Nephron progenitor cell (in vitro differentiated cells): ENCODE measurements at regions not wholly inside any gene's neighbourhood (a gene's known extent, or its start where the extent isn't known, plus 50 kb on each side); places are given as distances from the start of the nearest gene placed in this dataset.

Source experiments
- DNase-seq: peaks from one replicate; pipeline ENCODE4 v3.0.0; 2021
- H3K27ac Mint-ChIP-seq: 2 replicates; pipeline ENCODE4 v1.8.0; 2021; ENCODE audit warnings: mild to moderate bottlenecking, moderate library complexity, mixed read lengths
- H3K27me3 Mint-ChIP-seq: 2 replicates; pipeline ENCODE4 v1.8.0; 2021; ENCODE audit warnings: mild to moderate bottlenecking, low read depth, mixed read lengths; ENCODE audit not compliant: poor library complexity
- H3K36me3 Mint-ChIP-seq: 2 replicates; pipeline ENCODE4 v1.8.0; 2021; ENCODE audit warnings: low read depth, mixed read lengths
- H3K4me1 Mint-ChIP-seq: 2 replicates; pipeline ENCODE4 v1.8.0; 2021; ENCODE audit warnings: mixed read lengths
- H3K4me3 Mint-ChIP-seq: 2 replicates; pipeline ENCODE4 v1.8.0; 2021; ENCODE audit warnings: mild to moderate bottlenecking, moderate library complexity, mixed read lengths
- H3K9me3 Mint-ChIP-seq: 2 replicates; pipeline ENCODE4 v1.8.0; 2021; ENCODE audit warnings: mild to moderate bottlenecking, moderate library complexity, mixed read lengths
- TF ChIP-seq, protein P1 (sequence below): fragments of 200-600 bp; sonication (generic); IDR thresholded peaks from 2 replicates; pipeline ENCODE4 v1.5.0; 2021; ENCODE audit warnings: antibody characterized with exemption

DNA sequence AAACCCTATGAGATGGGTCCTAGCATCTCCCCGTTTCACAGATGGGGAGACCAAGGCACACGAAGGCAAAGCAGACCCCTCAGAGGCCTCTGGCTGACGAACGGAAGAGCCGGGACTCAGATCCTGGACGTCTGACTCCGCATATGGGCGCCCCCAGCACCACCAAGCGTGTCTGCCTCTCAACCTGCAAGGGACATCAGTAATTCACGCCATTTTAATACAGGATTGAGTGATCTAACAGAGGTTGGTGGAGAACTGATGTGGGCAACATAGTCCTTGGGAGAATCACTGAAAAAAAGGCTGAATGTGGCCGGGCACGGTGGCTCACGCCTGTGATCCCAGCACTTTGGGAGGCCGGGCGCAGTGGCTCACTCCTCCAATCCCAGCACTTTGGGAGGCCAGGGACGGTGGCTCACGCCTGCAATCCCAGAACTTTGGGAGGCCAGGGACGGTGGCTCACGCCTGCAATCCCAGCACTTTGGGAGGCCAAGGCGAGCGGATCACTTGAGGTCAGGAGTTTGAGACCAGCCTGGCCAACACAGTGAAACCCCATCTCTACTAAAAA is 206.6 kb downstream of the DLL1 start:
- no peak overlapping the region for H3K4me3 Mint-ChIP-seq
- H3K4me1 Mint-ChIP-seq: peaks cover 51% of the 10 kb centered on the region
- H3K9me3 Mint-ChIP-seq: peaks cover 8% of the 10 kb centered on the region
- no peak for DNase-seq
- peaks cover 7% of the 10 kb centered on the region for H3K27me3 Mint-ChIP-seq
- TF ChIP-seq, protein P1, sequence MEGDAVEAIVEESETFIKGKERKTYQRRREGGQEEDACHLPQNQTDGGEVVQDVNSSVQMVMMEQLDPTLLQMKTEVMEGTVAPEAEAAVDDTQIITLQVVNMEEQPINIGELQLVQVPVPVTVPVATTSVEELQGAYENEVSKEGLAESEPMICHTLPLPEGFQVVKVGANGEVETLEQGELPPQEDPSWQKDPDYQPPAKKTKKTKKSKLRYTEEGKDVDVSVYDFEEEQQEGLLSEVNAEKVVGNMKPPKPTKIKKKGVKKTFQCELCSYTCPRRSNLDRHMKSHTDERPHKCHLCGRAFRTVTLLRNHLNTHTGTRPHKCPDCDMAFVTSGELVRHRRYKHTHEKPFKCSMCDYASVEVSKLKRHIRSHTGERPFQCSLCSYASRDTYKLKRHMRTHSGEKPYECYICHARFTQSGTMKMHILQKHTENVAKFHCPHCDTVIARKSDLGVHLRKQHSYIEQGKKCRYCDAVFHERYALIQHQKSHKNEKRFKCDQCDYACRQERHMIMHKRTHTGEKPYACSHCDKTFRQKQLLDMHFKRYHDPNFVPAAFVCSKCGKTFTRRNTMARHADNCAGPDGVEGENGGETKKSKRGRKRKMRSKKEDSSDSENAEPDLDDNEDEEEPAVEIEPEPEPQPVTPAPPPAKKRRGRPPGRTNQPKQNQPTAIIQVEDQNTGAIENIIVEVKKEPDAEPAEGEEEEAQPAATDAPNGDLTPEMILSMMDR: no peak
- H3K36me3 Mint-ChIP-seq: peaks cover under 1% of the 10 kb centered on the region
- no peak overlapping the region for H3K27ac Mint-ChIP-seq

DNA sequence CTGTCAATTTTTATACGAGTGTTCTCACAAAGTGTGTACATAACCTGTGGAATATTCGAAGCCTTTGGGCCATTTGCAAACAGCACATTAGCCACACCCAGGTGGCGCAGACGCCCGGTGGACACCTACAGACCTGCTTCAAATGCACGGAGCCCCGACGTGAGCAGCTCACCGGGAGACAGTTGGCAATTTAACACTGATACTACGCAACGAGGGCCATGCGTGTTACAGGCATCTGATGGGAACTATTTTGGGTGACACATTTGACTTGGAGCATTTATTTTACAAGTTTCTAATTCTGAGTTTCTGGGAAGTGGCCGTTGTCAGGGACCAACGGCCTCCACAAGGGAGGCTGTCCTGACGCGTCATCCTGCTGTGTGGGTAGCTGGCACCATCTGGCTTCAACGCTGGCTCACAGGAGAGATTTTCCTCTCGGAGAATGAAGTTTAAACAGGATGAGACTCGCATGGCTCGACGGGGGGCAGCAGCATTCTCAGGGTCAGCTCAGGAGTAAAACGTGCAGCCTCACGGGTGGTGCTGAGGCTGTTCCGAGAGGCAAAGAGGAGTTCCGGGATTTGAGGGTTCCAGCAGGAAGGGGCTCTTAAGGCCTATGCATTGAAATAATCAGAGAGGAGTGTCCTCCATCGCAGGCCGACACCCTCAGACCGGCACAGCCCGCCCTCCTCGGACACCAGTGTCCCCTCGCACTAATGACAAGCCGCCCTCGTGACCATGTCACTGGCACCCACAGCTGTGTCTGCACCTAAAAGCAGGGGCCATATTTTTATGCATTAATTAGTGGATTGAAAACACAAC is 207.4 kb downstream of the DLL1 start:
- Mint-ChIP-seq H3K36me3 (peaks cover 5% of the 10 kb centered on the region), H3K27ac (no peak overlapping the region), H3K27me3 (peaks cover 7% of the 10 kb centered on the region), H3K4me1 (peaks cover 48% of the 10 kb centered on the region), H3K9me3 (peaks cover 13% of the 10 kb centered on the region), H3K4me3 (no peak overlapping the region)
- no peak for DNase-seq
- TF ChIP-seq, protein P1: no peak

DNA sequence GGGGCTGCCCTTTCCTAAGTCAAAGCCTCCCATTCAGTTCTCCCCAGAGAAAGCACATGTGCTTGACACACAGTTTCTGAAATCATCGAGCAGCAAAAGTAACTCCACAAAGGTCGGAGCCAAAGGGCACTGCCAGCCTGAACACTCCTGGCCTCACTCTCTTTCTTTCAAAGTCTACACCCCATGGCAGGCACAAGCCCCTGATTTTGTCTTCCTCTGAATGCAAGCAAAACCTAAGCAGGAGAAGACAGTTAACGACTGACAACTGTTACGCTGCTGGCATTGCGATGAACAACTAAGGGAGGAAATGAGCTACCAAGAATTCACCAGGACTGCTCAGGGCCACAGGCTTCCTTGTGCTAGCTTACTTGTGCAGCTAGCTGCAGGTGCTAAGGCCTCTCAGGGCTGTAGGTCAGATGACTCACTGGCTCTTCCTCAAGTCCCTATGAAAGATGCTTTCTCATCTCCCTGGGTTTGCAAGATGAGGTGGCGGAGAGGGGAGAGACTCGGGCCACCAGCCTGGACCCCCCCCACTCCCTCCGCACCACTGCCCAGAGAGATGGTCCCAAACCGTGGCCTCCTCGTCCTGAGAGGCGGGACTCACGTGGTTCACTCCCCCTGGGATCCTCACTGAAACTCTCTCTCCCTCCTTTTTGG is 208.2 kb downstream of the DLL1 start:
- no peak for DNase-seq
- Mint-ChIP-seq H3K9me3 (peaks cover 19% of the 10 kb centered on the region), H3K4me3 (no peak overlapping the region), H3K27ac (peak overlapping the region; percentile 36), H3K4me1 (peaks cover 44% of the 10 kb centered on the region), H3K36me3 (peaks cover 5% of the 10 kb centered on the region), H3K27me3 (peaks cover 7% of the 10 kb centered on the region)
- TF ChIP-seq, protein P1: no peak

DNA sequence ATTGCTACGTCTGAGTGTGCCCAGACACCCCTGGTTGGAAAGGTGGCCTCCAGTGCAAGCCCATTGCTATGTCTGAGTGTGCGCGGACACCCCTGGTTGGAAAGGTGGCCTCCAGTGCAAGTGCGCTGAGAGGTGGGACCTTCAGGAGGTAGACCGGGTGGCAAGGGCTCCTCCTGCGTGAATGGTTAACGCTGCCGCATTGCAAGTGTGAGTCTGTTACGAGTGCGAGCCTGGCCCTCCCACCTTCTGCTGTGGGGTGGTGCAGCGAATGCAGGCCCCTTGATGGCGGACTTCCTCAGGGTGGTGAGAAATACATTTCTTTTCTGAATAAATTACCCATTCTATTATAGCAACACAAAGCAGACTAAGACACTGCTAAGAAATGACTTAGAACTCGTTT is 208.8 kb downstream of the DLL1 start:
- TF ChIP-seq, protein P1: no peak
- H3K4me3 Mint-ChIP-seq: no peak overlapping the region
- peaks cover 47% of the 10 kb centered on the region for H3K4me1 Mint-ChIP-seq
- no peak for DNase-seq
- peaks cover 7% of the 10 kb centered on the region for H3K27me3 Mint-ChIP-seq
- peaks cover 19% of the 10 kb centered on the region for H3K9me3 Mint-ChIP-seq
- peaks cover 5% of the 10 kb centered on the region for H3K36me3 Mint-ChIP-seq
- no peak overlapping the region for H3K27ac Mint-ChIP-seq

DNA sequence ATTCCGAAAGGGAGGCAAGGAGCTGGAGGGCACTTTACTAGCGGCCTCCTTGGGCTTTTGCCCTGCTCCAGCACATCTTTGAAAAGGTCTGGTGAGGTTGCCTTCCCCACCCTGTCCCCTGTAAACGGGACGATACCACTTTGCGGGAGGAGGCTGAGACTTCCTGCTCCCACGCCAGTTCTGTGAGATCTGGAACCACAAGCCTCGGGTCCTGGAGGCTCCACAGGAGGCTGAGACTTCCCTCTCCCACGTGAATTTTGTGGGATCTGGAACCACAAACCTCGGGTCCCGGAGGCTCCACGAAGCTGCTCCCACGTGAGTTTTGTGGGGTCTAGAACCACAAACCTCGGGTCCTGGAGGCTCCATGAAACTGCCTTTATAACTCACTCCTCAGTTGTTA is 209.3 kb downstream of the DLL1 start:
- H3K4me3 Mint-ChIP-seq: no peak overlapping the region
- DNase-seq: no peak
- H3K4me1 Mint-ChIP-seq: peaks cover 45% of the 10 kb centered on the region
- H3K27ac Mint-ChIP-seq: no peak overlapping the region
- peaks cover 7% of the 10 kb centered on the region for H3K27me3 Mint-ChIP-seq
- peaks cover 5% of the 10 kb centered on the region for H3K36me3 Mint-ChIP-seq
- H3K9me3 Mint-ChIP-seq: peaks cover 19% of the 10 kb centered on the region
- TF ChIP-seq, protein P1: no peak
